SK-N-SH treated with all-trans-retinoic acid at 6 μM for 48 hours (cell line): ENCODE measurements at regions not wholly inside any gene's neighbourhood (a gene's known extent, or its start where the extent isn't known, plus 50 kb on each side); places are given as distances from the start of the nearest gene placed in this dataset.

Source experiments
- ATAC-seq: fragments of 200-7000 bp; cut with Tn5 transposase; 3 replicates; pipeline ENCODE4 v1.9.1; 2020; ENCODE audit warnings: mild to moderate bottlenecking, moderate library complexity
- ARNTL ChIP-seq: fragments of 450-650 bp; formaldehyde crosslinking; IDR thresholded peaks from 2 replicates; pipeline ENCODE4 v1.5.0; 2020; ENCODE audit warnings: low read depth, mild to moderate bottlenecking, moderate library complexity, borderline replicate concordance
- BACH2 ChIP-seq: fragments of 250-450 bp; sonication (Bioruptor Pico); IDR thresholded peaks from 2 replicates; pipeline ENCODE4 v1.9.0; 2021; ENCODE audit warnings: mild to moderate bottlenecking, borderline replicate concordance
- CSDC2 ChIP-seq: fragments of 250-450 bp; sonication (Bioruptor Pico); IDR thresholded peaks from 2 replicates; pipeline ENCODE4 v1.5.0; 2020; ENCODE audit warnings: mild to moderate bottlenecking, moderate library complexity
- CSRNP3 ChIP-seq: fragments of 250-450 bp; sonication (Bioruptor Pico); IDR thresholded peaks from 2 replicates; pipeline ENCODE4 v1.5.1; 2021; ENCODE audit warnings: mild to moderate bottlenecking, moderate library complexity
- ESRRG ChIP-seq: fragments of 250-450 bp; sonication (Bioruptor Pico); IDR thresholded peaks from 2 replicates; pipeline ENCODE4 v1.6.1; 2021; ENCODE audit warnings: mild to moderate bottlenecking
- GLIS3 ChIP-seq: fragments of 250-450 bp; sonication (Bioruptor Pico); IDR thresholded peaks from 2 replicates; pipeline ENCODE4 v1.5.0; 2020; ENCODE audit warnings: mild to moderate bottlenecking, moderate library complexity
- OSR1 ChIP-seq: fragments of 250-450 bp; sonication (Bioruptor Pico); IDR thresholded peaks from 2 replicates; pipeline ENCODE4 v1.8.0; 2022; ENCODE audit warnings: moderate library complexity, mild to moderate bottlenecking, inconsistent platforms
- PATZ1 ChIP-seq: fragments of 250-450 bp; sonication (Bioruptor Pico); IDR thresholded peaks from 2 replicates; pipeline ENCODE4 v1.8.0; 2020; ENCODE audit warnings: mild to moderate bottlenecking, moderate library complexity, borderline replicate concordance
- POU6F1 ChIP-seq: fragments of 250-450 bp; sonication (Bioruptor Pico); IDR thresholded peaks from 2 replicates; pipeline ENCODE4 v1.8.0; 2021; ENCODE audit warnings: low read depth, mild to moderate bottlenecking, moderate library complexity, borderline replicate concordance
- PPARA ChIP-seq: fragments of 250-450 bp; sonication (Bioruptor Pico); IDR thresholded peaks from 2 replicates; pipeline ENCODE4 v1.5.0; 2020; ENCODE audit warnings: mild to moderate bottlenecking, borderline replicate concordance
- RARB ChIP-seq: fragments of 250-450 bp; sonication (Bioruptor Pico); IDR thresholded peaks from 2 replicates; pipeline ENCODE4 v1.8.0; 2021; ENCODE audit warnings: mild to moderate bottlenecking, moderate library complexity
- TCF4 ChIP-seq: fragments of 250-450 bp; sonication (Bioruptor Pico); IDR thresholded peaks from 2 replicates; pipeline ENCODE4 v1.8.0; 2021; ENCODE audit warnings: mild to moderate bottlenecking, moderate library complexity, borderline replicate concordance
- TOX ChIP-seq: fragments of 250-450 bp; sonication (Bioruptor Pico); IDR thresholded peaks from 2 replicates; pipeline ENCODE4 v1.8.0; 2021; ENCODE audit warnings: mild to moderate bottlenecking, moderate library complexity, borderline replicate concordance
- TSHZ2 ChIP-seq: fragments of 250-450 bp; sonication (Bioruptor Pico); IDR thresholded peaks from 2 replicates; pipeline ENCODE4 v1.5.0; 2020; ENCODE audit warnings: mild to moderate bottlenecking, moderate library complexity
- ZC3H10 ChIP-seq: fragments of 250-450 bp; sonication (Bioruptor Pico); IDR thresholded peaks from 2 replicates; pipeline ENCODE4 v1.5.1; 2021; ENCODE audit warnings: mild to moderate bottlenecking, moderate library complexity
- ZNF70 ChIP-seq: fragments of 450-650 bp; formaldehyde crosslinking; IDR thresholded peaks from 2 replicates; pipeline ENCODE4 v1.5.0; 2020; ENCODE audit warnings: mild to moderate bottlenecking, moderate library complexity
- ZNF8 ChIP-seq: fragments of 450-650 bp; formaldehyde crosslinking; IDR thresholded peaks from 2 replicates; pipeline ENCODE4 v1.5.0; 2020; ENCODE audit warnings: mild to moderate bottlenecking, moderate library complexity

- TF ChIP-seq TSHZ2 (CRISPR knock-in tag): no peak
- TF ChIP-seq PATZ1 (CRISPR knock-in tag): no peak
- no peak for ATAC-seq
Measured at GRCh38 chr14:98022541-98023520, 1225.6 kb downstream of the VRK1 start.

- no peak for TF ChIP-seq PATZ1 (CRISPR knock-in tag)
- no peak for TF ChIP-seq CSDC2 (CRISPR knock-in tag)
- TF ChIP-seq ARNTL: no peak
- TF ChIP-seq RARB: no peak
- TF ChIP-seq TCF4 (CRISPR knock-in tag): no peak
- no peak for TF ChIP-seq GLIS3
- no peak for TF ChIP-seq TOX
- TF ChIP-seq TSHZ2 (CRISPR knock-in tag): no peak
- no peak for TF ChIP-seq PPARA
- TF ChIP-seq BACH2 (CRISPR knock-in tag): no peak
- no peak for TF ChIP-seq POU6F1 (CRISPR knock-in tag)
- no peak for TF ChIP-seq ESRRG (CRISPR knock-in tag)
- TF ChIP-seq ZNF8 (CRISPR knock-in tag): no peak
- TF ChIP-seq ZNF70 (CRISPR knock-in tag): no peak
- TF ChIP-seq OSR1 (CRISPR knock-in tag): no peak
- no peak for TF ChIP-seq CSRNP3 (CRISPR knock-in tag)
- TF ChIP-seq ZC3H10 (CRISPR knock-in tag): no peak
- no peak for ATAC-seq
Measured at GRCh38 chr14:98028162-98028561, 1231.0 kb downstream of the VRK1 start.
